ENCODE measurements at regions not wholly inside any gene's neighbourhood (a gene's known extent, or its start where the extent isn't known, plus 50 kb on each side); places are given as distances from the start of the nearest gene placed in this dataset.
A peak's percentile ranks its signal among the peaks of the same experiment; 100 is the strongest.

- no peak for TF ChIP-seq EP300 (IDR thresholded peaks at IDR 0.05)
- TF ChIP-seq POLR2AphosphoS5 (IDR thresholded peaks at IDR 0.05) = no peak
- TF ChIP-seq CTCF (IDR thresholded peaks at IDR 0.05) = no peak
- no peak for TF ChIP-seq POLR2A (IDR thresholded peaks at IDR 0.05)
- no peak overlapping the region for H3K4me3 ChIP-seq
Observed at GRCh38 chr19:16000024-16000663, 51.3 kb downstream of the OR10H4 start.

GRCh38 chr19:16001481-16002312 lies 52.9 kb downstream of the OR10H4 start:
- WGBS, 2 donors (ENCODE audit: low coverage in 1 of 2) = 0 to 14% methylated on average over 2 to 8 of the region's 12 CpGs
- Histone ChIP-seq H3K4me1 (peaks cover 0 to 23% (median 3%) of the 10 kb centered on the region in 3 donors), H3K27ac (peak overlapping the region in 2 of 4 donors; percentile 38 to 43), H3K27me3 (no peaks in the 10 kb centered on the region), H3K4me3 (peak overlapping the region; percentile 30 to 46), H3K36me3 (no peaks in the 10 kb centered on the region), H3K9me3 (no peaks in the 10 kb centered on the region)
- TF ChIP-seq POLR2AphosphoS5 (IDR thresholded peaks at IDR 0.05) = no peak
- no peak for TF ChIP-seq CTCF (IDR thresholded peaks at IDR 0.05)
- TF ChIP-seq POLR2A (IDR thresholded peaks at IDR 0.05) = no peak
- TF ChIP-seq EP300 (IDR thresholded peaks at IDR 0.05) = no peak
- peak; percentile 60 for ATAC-seq

More at GRCh38 chr19:16000024-16000663, 51.3 kb downstream of the OR10H4 start:
- 61% methylated on average over 10 of the region's 10 CpGs; no CpG with 5 or more reads in 1 of the 2 donors for WGBS, 2 donors (ENCODE audit: low coverage in 1 of 2)
- Histone ChIP-seq H3K9me3 (no peaks in the 10 kb centered on the region), H3K27ac (no peak overlapping the region), H3K36me3 (no peaks in the 10 kb centered on the region), H3K4me1 (peaks cover 0 to 23% (median 3%) of the 10 kb centered on the region in 3 donors), H3K27me3 (no peaks in the 10 kb centered on the region)
- no peak for ATAC-seq

- no peak for ATAC-seq
- no peak for TF ChIP-seq POLR2A (IDR thresholded peaks at IDR 0.05)
- TF ChIP-seq EP300 (IDR thresholded peaks at IDR 0.05) = no peak
- no peak for TF ChIP-seq CTCF (IDR thresholded peaks at IDR 0.05)
Observed at GRCh38 chr19:16002406-16003384, 53.9 kb downstream of the OR10H4 start.

GRCh38 chr19:16003391-16003790 lies 54.6 kb downstream of the OR10H4 start:
- Histone ChIP-seq H3K4me3 (no peak overlapping the region), H3K27ac (no peak overlapping the region), H3K9me3 (no peaks in the 10 kb centered on the region), H3K4me1 (peaks cover 0 to 23% (median 3%) of the 10 kb centered on the region in 3 donors), H3K36me3 (no peaks in the 10 kb centered on the region), H3K27me3 (no peaks in the 10 kb centered on the region)
- 70 to 91% methylated on average over 2 to 3 of the region's 3 CpGs for WGBS, 2 donors (ENCODE audit: low coverage in 1 of 2)
- no peak for TF ChIP-seq POLR2A (IDR thresholded peaks at IDR 0.05)
- no peak for TF ChIP-seq EP300 (IDR thresholded peaks at IDR 0.05)
- no peak for TF ChIP-seq POLR2AphosphoS5 (IDR thresholded peaks at IDR 0.05)
- TF ChIP-seq CTCF (IDR thresholded peaks at IDR 0.05) = no peak
- no peak for ATAC-seq

More at GRCh38 chr19:16002406-16003384, 53.9 kb downstream of the OR10H4 start:
- 42 to 59% methylated on average over 6 to 7 of the region's 11 CpGs for WGBS, 2 donors (ENCODE audit: low coverage in 1 of 2)
- Histone ChIP-seq H3K36me3 (no peaks in the 10 kb centered on the region), H3K27ac (peak overlapping the region in 1 of 4 donors; percentile 43), H3K27me3 (no peaks in the 10 kb centered on the region), H3K4me3 (peak overlapping the region; percentile 30 to 46), H3K4me1 (peaks cover 0 to 23% (median 3%) of the 10 kb centered on the region in 3 donors), H3K9me3 (no peaks in the 10 kb centered on the region)

Data from gastroesophageal sphincter (tissue), 4 donors.